ENCODE measurements at regions not wholly inside any gene's neighbourhood (a gene's known extent, or its start where the extent isn't known, plus 50 kb on each side); places are given as distances from the start of the nearest gene placed in this dataset.

DNA sequence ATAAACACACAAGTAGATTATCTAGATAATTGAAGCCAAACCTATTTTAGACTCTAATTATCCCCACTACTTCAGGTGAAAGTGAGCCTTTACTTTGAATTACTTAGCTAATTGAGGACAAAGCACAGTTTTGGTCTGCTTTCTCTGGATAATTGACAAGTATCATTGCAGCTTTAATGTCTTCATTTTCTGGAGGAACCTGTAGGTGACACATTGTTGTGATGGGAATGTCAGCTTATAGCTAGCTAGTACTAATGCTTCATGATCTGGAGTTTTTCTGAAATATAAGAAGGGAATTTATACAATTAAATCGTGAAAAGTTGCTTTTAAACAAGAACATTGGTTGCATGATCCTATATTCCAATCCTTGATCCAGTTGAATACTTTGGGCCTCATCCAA lies 319.3 kb upstream of the CITED2 start:
- no peak for DNase-seq (ENCODE audit: low read depth in 2 of 3, low spot score in 2 of 3)

DNA sequence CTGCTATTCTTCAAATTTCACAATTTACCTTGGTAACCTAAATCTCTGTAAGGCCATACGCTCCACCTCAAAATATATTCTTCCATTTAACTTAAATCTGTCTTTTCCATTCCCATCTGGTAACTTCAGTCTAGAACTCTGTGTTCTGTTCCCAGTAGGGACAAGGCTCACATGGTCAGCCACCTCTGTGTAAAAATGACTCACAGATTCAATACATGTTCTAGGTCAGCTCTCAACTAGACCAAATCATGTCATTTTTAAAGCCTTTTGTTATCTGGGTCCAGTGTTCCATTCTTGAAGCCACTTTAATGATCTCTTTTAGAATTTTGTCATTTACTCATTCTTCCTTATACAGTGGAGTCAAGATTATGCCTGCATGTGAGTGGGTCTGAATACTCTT lies 315.6 kb upstream of the CITED2 start:
- no peak for DNase-seq (ENCODE audit: low read depth in 2 of 3, low spot score in 2 of 3)

DNA sequence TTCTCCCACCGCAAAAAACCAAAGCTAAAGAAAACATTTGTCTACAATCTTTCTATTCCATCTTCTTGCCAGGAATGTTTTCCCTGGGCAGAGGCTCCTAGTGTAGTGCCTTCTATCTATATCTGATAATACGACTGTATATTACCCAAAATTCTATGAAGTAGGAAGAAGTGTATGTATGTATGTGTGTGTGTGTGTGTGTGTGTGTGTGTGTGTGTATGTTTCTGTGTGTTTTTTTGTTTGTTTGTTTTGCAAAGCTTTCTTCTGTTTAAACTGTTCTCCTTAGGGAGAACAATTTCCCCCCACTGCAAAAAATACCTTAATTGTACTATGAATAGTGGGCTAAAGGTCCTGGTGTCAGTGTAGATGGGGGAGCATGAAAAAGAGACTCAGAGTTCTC lies 312.6 kb upstream of the CITED2 start:
- no peak for DNase-seq (ENCODE audit: low read depth in 2 of 3, low spot score in 2 of 3)

DNA sequence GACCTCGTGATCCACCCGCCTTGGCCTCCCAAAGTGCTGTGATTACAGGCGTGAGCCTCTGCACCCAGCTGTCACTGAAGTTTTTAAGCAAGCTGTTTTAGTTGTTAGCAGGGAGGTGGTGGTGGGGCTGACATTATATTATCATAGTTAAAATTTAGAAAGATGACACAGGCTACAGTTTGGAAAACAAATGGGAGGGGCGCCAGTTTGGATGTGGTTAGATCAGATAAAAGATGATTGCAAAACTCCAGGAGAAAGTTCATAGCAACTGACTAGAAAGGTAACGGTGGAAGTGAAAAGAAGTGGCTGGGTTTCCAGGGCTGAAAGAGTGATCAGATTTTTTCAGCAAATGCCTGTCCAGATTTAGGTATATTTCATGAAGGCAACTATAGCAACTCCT lies 311.9 kb upstream of the CITED2 start:
- DNase-seq (ENCODE audit: low read depth in 2 of 3, low spot score in 2 of 3) = no peak

DNA sequence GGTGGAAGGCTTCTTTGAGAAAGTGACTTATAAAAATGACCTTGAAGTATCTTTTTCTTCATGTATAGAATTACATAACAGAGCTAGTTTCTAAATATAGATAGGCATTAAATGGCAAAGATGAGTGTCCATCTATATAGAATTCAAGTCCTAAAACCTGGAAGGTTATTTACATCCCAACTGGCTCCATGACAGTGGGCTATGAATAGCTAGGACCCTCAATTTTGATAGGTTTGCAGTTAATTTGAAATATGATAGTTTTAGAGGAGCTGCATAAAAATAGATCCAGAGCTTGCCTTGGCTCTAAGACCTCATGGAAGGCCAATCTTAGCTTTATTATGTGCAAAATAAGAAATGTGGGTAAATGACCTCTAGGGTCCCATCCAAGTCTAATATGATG lies 310.6 kb upstream of the CITED2 start:
- no peak for DNase-seq (ENCODE audit: low read depth in 2 of 3, low spot score in 2 of 3)

DNA sequence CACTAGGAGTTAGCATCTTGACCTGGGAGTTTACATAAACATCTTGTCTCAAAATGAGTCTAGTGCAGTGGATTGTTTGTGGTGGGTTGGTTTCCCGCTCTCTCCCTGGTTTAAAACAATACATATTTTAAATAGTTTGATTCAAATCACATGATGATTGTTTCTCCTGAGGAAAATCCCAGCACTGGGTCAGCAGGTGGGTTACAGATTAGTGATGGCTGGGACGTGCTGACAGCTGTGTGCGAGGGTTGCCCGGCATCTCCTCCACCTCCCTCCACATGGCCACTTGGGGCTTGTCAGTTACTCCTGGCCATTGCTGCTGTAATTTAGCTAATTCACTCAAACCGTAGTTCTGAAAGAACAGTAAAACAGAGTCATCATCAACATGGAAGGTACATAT lies 306.4 kb upstream of the CITED2 start:
- no peak for DNase-seq (ENCODE audit: low read depth in 2 of 3, low spot score in 2 of 3)

DNA sequence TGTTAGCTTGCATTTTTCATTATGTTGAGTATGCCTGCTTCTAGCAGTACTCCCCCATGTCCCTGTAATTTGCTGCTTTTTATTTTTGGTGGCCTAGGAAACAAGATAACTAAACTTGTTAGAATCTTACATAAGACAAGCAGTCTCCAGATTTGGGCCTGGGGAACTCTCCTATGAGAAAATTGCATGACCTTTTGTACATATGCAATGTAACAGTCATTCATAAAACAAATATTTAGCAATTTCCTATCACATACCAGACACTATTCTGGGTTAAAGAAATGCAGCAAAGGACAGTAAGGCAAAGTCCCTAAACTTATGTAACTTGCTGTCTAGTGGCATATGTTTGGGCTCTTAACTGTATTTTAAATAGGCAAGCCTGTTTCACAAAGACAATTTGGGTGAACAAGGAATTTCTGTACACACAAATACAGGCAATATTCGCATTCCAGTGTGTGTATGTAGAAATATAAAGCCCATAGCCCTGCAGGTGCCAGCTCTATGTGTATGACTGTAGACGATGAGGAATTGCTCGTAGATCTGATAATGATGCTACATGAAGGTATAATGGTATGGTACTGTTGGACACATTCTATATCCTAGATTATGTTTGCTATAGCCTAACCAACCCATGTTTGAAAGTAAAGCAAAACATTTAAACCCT lies 305.2 kb upstream of the CITED2 start:
- no peak for DNase-seq (ENCODE audit: low read depth in 2 of 3, low spot score in 2 of 3)

DNA sequence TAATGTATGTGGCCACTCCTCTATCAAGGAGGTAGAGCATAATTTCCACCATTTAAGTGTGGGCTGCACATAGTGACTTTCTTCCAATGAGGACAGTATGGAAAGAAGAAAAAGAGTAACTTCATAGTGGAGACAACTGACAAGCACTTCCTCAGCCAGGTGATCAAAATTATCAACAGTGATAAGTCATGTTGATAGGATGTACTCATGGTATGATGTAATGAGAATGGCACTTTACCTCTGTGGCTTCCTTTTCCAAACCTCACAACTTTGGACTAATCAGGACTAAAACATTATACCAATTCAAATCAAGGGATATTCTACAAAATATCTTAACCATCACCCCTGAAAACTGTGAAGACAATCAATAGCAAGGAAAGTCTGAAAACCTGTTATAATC lies 302.3 kb upstream of the CITED2 start:
- DNase-seq (ENCODE audit: low read depth in 2 of 3, low spot score in 2 of 3) = no peak

DNA sequence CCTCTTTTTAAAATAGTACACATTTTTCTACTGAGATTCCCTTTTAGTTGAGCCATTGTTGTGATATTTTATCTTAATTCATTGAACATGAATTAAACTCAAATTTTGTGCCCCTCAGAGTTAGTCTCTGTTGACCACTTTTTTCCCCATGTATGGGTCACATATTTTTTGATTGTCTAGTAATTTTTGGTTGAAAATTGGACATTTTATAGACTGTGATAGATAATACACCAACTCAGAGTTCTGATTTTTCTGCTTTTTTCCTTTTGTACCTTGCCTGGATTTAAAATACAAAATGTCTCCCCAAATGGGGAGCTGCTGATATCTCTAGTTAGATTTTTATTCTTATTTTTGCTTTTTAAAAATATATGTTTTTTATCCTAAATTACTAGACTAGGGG lies 291.8 kb upstream of the CITED2 start:
- no peak for DNase-seq (ENCODE audit: low read depth in 2 of 3, low spot score in 2 of 3)

DNA sequence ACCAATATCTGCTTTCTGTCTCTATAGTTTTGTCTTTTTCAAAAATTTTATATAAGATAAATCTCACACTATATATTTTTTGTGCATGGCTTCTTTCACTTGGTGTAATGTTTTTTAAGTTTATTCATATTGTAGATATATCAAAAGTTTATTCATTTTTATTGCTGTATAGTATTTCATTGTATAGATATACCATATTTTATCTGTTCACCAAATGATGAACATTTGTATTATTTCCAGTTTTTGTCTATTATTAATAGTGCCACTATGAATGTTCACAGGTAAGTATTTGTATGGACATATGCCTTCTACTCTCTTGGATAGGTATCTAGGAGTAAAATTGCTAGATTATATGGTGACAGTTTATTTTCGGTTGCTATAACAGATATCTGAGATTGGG lies 289.5 kb upstream of the CITED2 start:
- DNase-seq (ENCODE audit: low read depth in 2 of 3, low spot score in 2 of 3) = no peak

DNA sequence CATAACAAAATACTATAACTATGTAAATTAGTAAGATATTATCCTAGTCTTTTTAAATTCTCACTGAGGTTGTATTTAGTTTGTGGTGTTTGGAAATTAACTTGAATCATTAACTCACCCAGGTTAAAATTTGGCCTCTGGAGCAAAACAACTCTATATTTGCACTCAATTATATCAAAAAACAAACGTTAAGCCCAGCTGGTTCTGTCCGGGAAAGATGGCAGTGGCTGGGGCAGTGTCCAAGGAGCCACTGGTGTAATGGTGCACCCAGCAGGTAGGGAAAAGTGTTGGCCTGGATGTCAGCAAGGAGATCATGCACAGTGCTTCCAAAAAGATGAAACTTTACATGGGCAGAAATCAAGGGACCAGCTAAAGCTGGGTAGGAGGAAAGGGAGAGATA lies 285.3 kb upstream of the CITED2 start:
- no peak for DNase-seq (ENCODE audit: low read depth in 2 of 3, low spot score in 2 of 3)

DNA sequence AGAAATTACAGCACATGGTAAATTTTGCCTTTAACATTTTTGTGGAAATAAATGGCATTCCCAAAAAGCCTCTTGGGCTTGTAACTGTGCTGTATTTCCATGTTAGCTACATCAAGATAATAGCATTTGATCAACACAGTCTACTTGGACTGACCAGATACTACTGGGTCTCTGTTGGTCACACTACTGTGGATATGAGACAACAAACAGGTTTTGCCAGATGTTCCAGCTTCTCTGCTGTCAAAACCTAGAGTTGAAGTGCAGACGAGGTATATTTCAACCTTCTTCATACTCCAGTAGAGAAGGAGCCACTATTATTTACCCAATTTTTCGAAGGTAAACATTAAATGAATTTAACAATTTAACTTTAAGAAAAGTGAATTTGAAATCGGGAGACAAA lies 284.7 kb upstream of the CITED2 start:
- no peak for DNase-seq (ENCODE audit: low read depth in 2 of 3, low spot score in 2 of 3)

DNA sequence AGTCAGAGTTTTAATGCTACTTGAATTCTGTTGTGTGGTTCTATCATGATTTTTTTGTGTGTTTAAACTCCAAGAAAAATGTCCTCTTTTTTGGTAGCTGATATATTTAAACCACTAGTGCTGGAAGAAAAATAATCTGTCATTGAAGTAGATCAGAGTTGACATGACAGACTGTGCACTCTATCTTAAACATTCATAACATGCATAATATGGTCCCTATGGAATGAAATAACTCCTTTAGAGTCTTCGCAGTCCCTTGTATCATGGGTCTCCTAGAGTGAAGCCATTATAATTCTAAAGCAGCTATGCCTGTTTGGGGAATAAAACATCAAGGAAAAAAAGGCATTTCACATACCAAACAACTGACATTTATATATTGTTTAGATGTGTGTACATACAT lies 282.7 kb upstream of the CITED2 start:
- no peak for DNase-seq (ENCODE audit: low read depth in 2 of 3, low spot score in 2 of 3)

DNA sequence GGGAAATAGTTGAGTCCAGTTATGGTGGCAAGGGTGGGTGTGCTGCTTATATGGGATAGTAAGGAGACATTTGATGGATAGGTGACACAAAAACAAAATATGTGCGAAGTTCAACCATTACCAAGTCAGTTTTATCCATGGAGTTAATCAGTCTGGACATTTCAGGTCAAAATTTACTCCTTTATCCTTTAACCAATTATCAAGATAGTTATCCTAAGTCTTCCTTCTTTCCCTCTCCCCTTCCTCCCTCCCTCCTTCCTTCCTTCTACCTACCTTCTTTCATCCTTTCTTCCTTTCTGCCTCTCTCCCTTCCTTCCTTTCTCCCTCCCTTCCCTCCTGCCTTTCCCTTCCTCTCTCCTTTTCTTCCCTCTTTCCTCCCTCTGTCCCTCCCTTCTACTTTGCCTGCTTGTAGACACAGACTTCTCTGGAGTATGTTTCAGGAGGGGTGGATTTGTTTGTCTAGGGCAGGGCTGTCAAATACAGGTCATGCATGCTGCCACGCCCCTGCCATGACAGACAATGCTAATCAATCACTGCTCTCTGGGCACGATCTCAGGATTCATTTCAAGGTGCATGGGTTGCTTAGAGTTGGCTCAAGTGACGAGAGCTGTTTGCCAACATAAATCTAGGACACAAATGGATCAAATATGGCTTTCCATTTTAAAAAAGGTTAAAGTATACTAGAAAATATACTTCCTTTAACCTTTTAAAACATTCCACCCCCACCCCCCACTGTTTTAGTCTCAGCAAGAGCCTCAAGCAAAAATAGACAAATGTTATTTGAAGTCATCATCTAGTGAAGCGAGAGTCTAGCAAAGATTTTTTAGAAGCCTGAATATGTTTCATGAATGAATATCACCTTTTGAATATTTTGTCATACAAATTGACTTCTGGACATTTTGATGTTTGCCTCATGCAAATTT lies 281.6 kb upstream of the CITED2 start:
- DNase-seq (ENCODE audit: low read depth in 2 of 3, low spot score in 2 of 3) = no peak

DNA sequence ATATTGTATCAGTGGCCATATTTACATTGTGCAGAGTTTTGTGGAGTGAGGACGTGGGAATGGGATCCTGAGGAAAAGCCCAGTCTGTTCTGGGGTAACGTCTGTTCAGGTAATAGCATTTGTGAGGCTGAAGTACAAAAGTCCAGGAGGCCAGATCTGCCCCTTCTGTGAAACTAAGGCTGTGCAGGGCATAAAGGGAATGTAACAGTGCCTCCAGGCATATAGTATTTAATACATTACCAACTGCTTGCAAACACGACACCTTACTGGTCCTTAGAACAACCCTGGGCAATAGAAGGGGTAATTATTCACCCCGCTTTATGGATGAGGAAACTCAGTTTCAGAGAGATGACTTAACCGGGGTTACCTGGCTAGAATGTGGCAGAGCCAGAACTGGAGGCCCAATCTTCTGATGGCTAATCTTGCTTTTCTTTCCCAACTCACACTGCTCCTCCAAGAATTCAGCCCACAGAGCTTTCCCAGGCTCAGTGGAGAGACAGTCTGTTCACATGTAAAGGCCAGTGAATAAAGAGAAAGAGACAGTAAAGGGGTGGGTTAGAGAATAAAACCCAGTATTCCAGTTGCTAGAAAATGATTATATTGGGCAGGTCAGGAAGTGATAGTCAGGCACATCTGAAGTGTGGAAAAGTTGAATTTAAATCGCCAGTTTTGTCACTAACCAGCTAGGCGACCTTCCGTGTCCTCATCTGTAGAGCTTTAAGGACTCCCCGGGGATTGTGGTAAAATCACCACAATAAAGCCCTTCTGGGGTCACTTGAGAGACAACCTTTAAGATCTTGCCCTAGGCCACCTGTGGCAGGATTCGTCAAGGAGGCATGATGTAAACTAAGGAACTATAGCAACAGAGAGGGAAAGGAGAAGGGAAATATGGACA lies 280.7 kb upstream of the CITED2 start:
- DNase-seq (ENCODE audit: low read depth in 2 of 3, low spot score in 2 of 3) = no peak

DNA sequence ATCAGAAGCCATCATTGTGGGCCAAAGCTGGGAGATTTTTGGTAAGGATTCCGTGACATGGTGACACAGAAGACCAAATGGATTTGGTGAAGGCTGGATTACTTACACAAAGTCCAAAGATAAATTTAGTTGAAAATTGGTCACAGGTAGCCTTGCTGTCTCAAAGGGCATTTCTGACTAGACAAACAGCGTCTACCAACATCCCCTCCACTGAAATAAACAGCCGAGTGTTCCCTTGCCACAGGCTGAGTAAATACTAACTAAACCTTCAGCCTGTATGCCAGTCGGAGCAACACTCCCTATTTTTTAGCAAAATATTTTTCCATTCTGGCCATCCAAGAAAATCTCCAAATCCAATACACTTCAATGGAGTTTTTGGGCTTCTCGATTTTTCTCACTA lies 279.9 kb upstream of the CITED2 start:
- no peak for DNase-seq (ENCODE audit: low read depth in 2 of 3, low spot score in 2 of 3)

DNA sequence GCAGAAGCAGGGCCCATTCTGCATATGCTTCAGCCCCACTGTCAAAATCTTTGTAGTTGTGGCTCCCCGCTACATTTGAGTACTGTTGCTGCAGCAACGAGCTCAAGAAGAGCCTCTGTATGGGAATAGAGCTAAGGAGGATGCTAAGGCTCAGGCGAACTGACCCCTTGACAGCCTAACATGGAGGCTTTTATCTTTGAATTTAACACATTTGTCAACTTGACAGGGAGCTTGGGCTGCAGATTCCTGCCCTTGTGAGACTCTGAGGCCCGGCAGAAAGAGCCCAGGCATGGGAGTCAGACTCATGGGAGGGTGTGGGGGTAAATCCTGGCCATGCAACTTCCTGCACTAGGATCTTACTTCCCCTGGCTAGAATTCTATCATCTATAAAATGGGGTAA lies 278.7 kb upstream of the CITED2 start:
- no peak for DNase-seq (ENCODE audit: low read depth in 2 of 3, low spot score in 2 of 3)

DNA sequence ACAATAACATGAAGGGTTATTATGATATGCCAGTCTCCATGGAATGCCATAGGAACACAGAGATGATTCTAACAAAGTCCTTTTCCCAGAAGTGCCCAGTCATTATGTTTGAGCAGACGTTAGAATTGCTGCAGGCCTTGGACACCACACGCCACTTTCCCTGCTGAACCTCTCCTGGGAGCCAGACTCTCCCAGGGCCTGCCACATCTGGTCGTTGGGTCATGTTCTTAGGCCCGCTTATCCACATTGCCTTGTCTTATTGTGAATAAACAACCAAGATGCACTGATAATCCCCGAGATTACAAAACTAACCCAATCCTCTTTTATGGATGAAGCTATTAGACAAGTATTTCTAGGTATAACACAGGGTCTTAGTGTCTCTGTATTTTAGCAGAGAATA lies 276.5 kb upstream of the CITED2 start:
- no peak for DNase-seq (ENCODE audit: low read depth in 2 of 3, low spot score in 2 of 3)

DNA sequence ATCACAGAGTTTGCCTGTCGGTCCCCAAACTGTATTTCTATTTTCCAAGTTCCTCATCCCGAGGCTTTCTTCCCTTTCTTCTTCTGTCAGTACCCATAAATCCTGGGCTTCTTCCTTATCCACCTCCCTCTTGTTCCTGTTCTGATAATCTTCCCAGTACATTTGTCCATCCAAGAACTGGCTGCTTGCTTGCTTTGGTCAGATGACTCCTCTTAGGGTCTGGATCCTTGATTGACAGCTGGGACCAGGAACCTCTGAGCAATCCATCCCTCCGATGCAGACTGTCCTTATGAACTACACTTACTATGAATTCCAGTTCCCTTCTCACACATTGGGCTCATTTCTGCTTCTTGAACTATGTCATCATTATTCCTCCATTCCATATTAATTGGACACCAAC lies 275.3 kb upstream of the CITED2 start:
- DNase-seq (ENCODE audit: low read depth in 2 of 3, low spot score in 2 of 3) = no peak

DNA sequence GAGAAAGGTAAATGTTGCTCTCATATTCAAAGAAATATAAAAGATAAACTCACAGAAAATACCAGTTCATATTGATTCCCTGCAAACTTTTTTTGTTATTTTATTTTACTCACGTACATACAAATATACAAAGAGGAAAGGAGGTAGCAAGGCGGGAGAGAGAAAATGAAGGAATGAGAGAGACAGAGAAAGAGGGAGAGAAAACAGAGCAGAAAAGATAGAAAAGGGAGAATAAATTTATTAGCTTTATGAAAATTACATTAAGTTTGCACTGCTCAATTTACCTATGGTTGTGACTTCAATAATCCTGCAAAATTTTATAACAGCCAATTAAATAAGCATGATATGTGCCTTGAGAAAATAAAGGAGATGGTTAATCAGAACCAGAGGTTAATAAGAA lies 274.7 kb upstream of the CITED2 start:
- no peak for DNase-seq (ENCODE audit: low read depth in 2 of 3, low spot score in 2 of 3)

DNA sequence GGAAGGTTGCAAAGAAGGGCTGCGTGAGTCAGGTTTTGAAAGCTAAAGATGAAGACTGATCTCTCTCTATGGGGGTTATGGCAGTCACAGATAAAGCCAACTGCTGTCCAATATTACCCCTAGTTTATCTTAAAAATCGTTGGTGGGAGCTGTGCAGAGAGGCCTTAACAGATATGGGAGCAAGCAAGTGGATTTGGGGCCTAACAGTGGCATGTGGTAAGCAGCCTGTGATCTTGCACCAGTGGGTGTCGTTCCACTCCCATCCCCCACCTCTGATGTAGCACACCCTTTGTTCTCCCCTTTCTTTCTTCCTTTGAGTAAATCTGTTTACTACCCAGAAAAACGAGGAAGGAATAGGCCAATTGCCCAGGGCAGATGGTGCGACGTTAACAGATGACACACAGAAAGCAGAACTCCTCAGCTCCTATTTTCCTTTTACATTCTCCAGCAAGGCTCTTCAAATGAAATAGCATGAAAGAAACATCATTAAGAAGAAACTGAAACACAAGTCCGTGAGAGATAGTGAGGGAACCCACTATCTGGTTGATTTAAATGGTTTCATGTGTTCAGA lies 274.1 kb upstream of the CITED2 start:
- no peak for DNase-seq (ENCODE audit: low read depth in 2 of 3, low spot score in 2 of 3)
